IMR-90 (cell line): ENCODE measurements at regions not wholly inside any gene's neighbourhood (a gene's known extent, or its start where the extent isn't known, plus 50 kb on each side); places are given as distances from the start of the nearest gene placed in this dataset.

Experiments used
- MXI1 ChIP-seq: IDR thresholded peaks from 2 replicates; pipeline ENCODE4 v1.6.1; 2012; ENCODE audit warnings: low read depth, mild to moderate bottlenecking, low read length, moderate library complexity, borderline replicate concordance
- POLR2A ChIP-seq: IDR thresholded peaks from 2 replicates; pipeline ENCODE4 v1.6.1; 2012; ENCODE audit warnings: mild to moderate bottlenecking, low read depth, low read length
- SMC3 ChIP-seq: fragments of 150-350 bp; IDR thresholded peaks from 2 replicates; pipeline ENCODE4 v1.6.1; 2016; ENCODE audit warnings: low read depth, mild to moderate bottlenecking, antibody characterized with exemption, low read length, moderate library complexity
- TF ChIP-seq, protein P1 (sequence below): conservative IDR thresholded peaks from 2 replicates; pipeline ENCODE4 v1.5.1; 2012; ENCODE audit warnings: mild to moderate bottlenecking, low read depth, low read length, improper control_type of control experiment

DNA sequence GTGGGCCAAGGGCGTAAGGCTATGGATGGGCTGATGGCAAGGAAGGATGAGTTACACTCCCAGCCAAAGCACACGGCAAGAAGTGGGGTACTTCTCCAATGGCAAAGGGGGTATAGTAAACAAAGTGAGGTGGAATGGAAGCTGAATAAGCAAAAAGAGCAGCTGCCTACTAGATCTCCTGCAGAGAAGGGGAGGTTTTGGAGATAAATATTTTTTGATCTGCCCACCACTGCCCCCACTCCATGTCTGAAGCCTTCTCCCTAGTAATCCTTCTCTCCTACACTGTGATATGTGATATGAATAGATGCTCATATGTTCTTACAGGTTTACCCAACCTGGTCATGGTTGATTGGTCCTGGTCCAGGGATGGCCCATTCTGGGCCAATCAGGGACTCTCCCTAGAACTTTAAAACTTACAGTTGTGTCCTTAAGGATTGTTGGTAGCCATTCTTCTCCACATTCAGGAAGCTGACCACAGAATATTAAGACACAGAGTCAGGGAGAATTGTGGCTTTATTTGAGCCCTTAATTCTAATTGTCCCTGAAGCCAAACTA lies 436.8 kb downstream of the OMA1 start:
- TF ChIP-seq POLR2A (no peak), MXI1 (no peak), SMC3 (no peak)
- TF ChIP-seq, protein P1, sequence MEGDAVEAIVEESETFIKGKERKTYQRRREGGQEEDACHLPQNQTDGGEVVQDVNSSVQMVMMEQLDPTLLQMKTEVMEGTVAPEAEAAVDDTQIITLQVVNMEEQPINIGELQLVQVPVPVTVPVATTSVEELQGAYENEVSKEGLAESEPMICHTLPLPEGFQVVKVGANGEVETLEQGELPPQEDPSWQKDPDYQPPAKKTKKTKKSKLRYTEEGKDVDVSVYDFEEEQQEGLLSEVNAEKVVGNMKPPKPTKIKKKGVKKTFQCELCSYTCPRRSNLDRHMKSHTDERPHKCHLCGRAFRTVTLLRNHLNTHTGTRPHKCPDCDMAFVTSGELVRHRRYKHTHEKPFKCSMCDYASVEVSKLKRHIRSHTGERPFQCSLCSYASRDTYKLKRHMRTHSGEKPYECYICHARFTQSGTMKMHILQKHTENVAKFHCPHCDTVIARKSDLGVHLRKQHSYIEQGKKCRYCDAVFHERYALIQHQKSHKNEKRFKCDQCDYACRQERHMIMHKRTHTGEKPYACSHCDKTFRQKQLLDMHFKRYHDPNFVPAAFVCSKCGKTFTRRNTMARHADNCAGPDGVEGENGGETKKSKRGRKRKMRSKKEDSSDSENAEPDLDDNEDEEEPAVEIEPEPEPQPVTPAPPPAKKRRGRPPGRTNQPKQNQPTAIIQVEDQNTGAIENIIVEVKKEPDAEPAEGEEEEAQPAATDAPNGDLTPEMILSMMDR: no peak
